ENCODE measurements at regions not wholly inside any gene's neighbourhood (a gene's known extent, or its start where the extent isn't known, plus 50 kb on each side); places are given as distances from the start of the nearest gene placed in this dataset.

DNA sequence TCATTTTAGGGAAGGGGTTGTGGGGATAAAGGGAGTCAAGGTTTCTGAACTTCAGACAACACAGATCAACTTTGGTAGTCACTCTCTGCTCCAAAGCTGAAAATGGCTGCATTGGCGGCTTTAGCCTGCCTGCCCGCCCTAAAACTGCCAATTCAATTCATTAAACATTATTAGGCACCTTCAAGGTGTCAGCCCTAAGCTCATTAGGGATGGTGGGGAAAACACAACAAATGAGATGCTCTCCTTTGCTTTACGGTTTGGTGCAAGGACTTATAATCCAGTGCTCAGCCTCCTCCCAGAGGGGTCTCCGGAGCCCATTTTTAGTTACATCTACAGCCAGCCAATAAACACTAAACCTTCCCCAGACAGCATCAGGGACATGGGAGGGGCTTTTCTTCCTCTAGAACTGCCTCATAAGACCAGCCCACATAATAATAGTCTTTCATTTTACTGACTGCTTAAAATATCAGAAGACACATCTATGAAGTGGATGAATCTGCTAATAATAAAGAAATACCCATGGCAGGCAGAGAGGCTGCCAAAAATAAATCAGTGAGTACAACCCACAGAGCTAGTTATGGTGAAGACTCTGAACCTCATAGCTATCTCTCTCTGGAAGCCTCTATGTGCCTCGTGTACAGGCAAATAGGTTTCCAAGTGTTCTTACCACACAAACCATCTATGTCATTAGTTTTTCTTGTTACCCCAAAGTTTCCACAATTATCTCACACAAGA, 102.8 kb upstream of the NCAM1 start:
- no peaks in the 10 kb centered on the region for H3K27me3 ChIP-seq (ENCODE audit: control insufficient read depth in 2 of 2, insufficient read depth in 2 of 2, low read length in 2 of 2)
- DNase-seq (ENCODE audit: low read depth, low spot score) = no peak
- FAIRE-seq = no peak
- H3K36me3 ChIP-seq (ENCODE audit: control insufficient read depth in 2 of 2, extremely low read depth in 1 of 2, insufficient read depth in 2 of 2, low read length in 2 of 2) = no peaks in the 10 kb centered on the region
- H3K4me1 ChIP-seq (ENCODE audit: control insufficient read depth, extremely low read depth, insufficient read depth, low read length) = no peaks in the 10 kb centered on the region
- no peak overlapping the region for H3K4me2 ChIP-seq (ENCODE audit: insufficient read depth, low read length)
- ChIA-PET CTCF (no interaction called here), POLR2A (no interaction called here)
- H3K79me2 ChIP-seq (ENCODE audit: control insufficient read depth, insufficient read depth, low read length) = no peaks in the 10 kb centered on the region
- no peaks in the 10 kb centered on the region for H4K20me1 ChIP-seq (replicated peaks; ENCODE audit: control insufficient read depth, extremely low read depth, insufficient read depth, low read length)
- peaks cover 6% of the 10 kb centered on the region for H3K9me3 ChIP-seq (replicated peaks; ENCODE audit: control insufficient read depth, insufficient read depth, low read length)
- no TSS peak for BruUV-seq (replicated peaks)
- dilution Hi-C loops (cut with MboI; ENCODE audit: extremely low pct_ligation_motif_present, low sequenced_read_pairs) = no loop called here
- TF ChIP-seq, protein P1, sequence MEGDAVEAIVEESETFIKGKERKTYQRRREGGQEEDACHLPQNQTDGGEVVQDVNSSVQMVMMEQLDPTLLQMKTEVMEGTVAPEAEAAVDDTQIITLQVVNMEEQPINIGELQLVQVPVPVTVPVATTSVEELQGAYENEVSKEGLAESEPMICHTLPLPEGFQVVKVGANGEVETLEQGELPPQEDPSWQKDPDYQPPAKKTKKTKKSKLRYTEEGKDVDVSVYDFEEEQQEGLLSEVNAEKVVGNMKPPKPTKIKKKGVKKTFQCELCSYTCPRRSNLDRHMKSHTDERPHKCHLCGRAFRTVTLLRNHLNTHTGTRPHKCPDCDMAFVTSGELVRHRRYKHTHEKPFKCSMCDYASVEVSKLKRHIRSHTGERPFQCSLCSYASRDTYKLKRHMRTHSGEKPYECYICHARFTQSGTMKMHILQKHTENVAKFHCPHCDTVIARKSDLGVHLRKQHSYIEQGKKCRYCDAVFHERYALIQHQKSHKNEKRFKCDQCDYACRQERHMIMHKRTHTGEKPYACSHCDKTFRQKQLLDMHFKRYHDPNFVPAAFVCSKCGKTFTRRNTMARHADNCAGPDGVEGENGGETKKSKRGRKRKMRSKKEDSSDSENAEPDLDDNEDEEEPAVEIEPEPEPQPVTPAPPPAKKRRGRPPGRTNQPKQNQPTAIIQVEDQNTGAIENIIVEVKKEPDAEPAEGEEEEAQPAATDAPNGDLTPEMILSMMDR (IDR thresholded peaks at IDR 0.05; ENCODE audit: extremely low read depth in 1 of 2, insufficient read depth in 1 of 2, low read depth in 1 of 2, low read length in 2 of 2) = no peak
- TF ChIP-seq EZH2 (IDR thresholded peaks at IDR 0.05; ENCODE audit: borderline replicate concordance, low read depth, low read length, severe bottlenecking) = no peak
- TF ChIP-seq, protein P2, sequence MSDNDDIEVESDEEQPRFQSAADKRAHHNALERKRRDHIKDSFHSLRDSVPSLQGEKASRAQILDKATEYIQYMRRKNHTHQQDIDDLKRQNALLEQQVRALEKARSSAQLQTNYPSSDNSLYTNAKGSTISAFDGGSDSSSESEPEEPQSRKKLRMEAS (IDR thresholded peaks at IDR 0.05; ENCODE audit: insufficient read depth, insufficient read length) = no peak
- TF ChIP-seq FOS (IDR thresholded peaks at IDR 0.05; ENCODE audit: borderline replicate concordance, insufficient read depth, low read length) = no peak
- TF ChIP-seq MYC (IDR thresholded peaks at IDR 0.05; ENCODE audit: low read depth, low read length) = no peak
- TF ChIP-seq POLR2AphosphoS5 (IDR thresholded peaks at IDR 0.05; ENCODE audit: insufficient read depth, low read depth, low read length) = no peak
- no peak for TF ChIP-seq POLR2A (IDR thresholded peaks at IDR 0.05; ENCODE audit: low read depth, low read length)
- TF ChIP-seq GATA2 (IDR thresholded peaks at IDR 0.05; ENCODE audit: insufficient read depth, insufficient read length, low read depth, low read length) = no peak
- TF ChIP-seq JUN (IDR thresholded peaks at IDR 0.05; ENCODE audit: borderline replicate concordance, insufficient read depth, insufficient read length, low read depth) = no peak
- no peak overlapping the region for H3K27ac ChIP-seq (ENCODE audit: insufficient read depth, low read depth, low read length)
- H3K9me1 ChIP-seq (replicated peaks; ENCODE audit: control insufficient read depth, extremely low read depth, insufficient read depth, low read length) = no peaks in the 10 kb centered on the region
- no peak overlapping the region for H2AFZ ChIP-seq (ENCODE audit: low read depth, low read length)
- intact Hi-C loops (cut with micrococcal nuclease) = no loop called here
- no peak overlapping the region for H3K9ac ChIP-seq (replicated peaks; ENCODE audit: extremely low read depth, insufficient read depth, low read length)
- H3K4me3 ChIP-seq (replicated peaks in 1 of 3; ENCODE audit: insufficient read depth in 1 of 3, low read depth in 1 of 3, low read length in 3 of 3) = no peak overlapping the region
